ENCODE measurements at regions not wholly inside any gene's neighbourhood (a gene's known extent, or its start where the extent isn't known, plus 50 kb on each side); places are given as distances from the start of the nearest gene placed in this dataset.

DNA sequence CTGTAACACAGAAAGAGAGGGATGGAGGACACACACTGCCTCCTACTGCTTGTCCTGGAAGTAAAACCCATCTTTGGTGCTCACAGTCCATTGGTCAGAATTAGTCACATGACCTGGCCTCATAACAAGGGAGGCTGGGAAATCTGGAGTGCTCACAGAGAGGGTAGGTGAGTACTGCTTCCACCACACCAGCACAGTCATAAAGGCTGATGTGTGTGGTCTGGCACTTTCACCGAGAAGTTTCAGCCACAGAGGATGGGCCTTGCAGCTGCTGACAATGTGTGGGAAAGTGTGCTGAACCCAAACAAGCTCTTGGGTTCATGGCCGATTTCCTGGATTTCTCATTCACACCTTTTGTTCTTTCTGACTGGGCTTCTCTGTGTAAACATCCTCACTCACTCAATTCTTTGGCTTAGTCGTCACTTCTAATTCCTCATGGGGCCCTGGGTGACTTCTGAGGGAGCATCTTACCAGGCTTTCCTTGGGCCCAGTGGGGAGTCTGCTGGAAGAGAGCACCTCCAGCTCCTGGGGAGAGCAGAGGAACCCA lies 100.7 kb downstream of the ASB7 start:
- no peaks in the 10 kb centered on the region for H3K36me3 ChIP-seq (ENCODE audit: insufficient read depth)
- H3K9me2 ChIP-seq (ENCODE audit: insufficient read depth): no peaks in the 10 kb centered on the region; the same call in 1 of the 2 replicates
- no peaks in the 10 kb centered on the region for H3K79me2 ChIP-seq (replicated peaks; ENCODE audit: insufficient read depth)
- H3F3A ChIP-seq (replicated peaks; ENCODE audit: low read depth): no peaks in the 10 kb centered on the region
- H3K4me2 ChIP-seq: no peak overlapping the region
- Mint-ChIP-seq H3K4me3 (no peak overlapping the region), H3K27me3 (ENCODE audit: insufficient read depth, low read depth, poor library complexity) (no peaks in the 10 kb centered on the region), H3K27ac (no peak overlapping the region), H3K4me1 (no peaks in the 10 kb centered on the region), H3K9me3 (peaks cover 19% of the 10 kb centered on the region), H3K36me3 (ENCODE audit: low read depth) (peaks cover 6% of the 10 kb centered on the region; the same call in 1 of the 3 replicates)
- no peak overlapping the region for H2AFZ ChIP-seq
- no peak overlapping the region for H3K4me3 ChIP-seq
- H4K20me1 ChIP-seq (replicated peaks; ENCODE audit: insufficient read depth): no peaks in the 10 kb centered on the region
- no peak overlapping the region for H3K27ac ChIP-seq (ENCODE audit: low read depth)
- no peaks in the 10 kb centered on the region for H3K4me1 ChIP-seq (ENCODE audit: insufficient read depth)
- DNase-seq (ENCODE audit: low spot score) (no peak), ATAC-seq (no peak)
- no peak for TF ChIP-seq ZNF114 (CRISPR knock-in tag; IDR thresholded peaks at IDR 0.05)
- TF ChIP-seq EZH2 (IDR thresholded peaks at IDR 0.05; ENCODE audit: low read depth, unreplicated experiment): no peak
- no peak for TF ChIP-seq NANOG (IDR thresholded peaks at IDR 0.05; ENCODE audit: borderline replicate concordance)
- no peak for TF ChIP-seq EZH2phosphoT487 (IDR thresholded peaks at IDR 0.05; ENCODE audit: unreplicated experiment)
- TF ChIP-seq ZNF462 (CRISPR knock-in tag; IDR thresholded peaks at IDR 0.05): no peak
- TF ChIP-seq, protein P1, sequence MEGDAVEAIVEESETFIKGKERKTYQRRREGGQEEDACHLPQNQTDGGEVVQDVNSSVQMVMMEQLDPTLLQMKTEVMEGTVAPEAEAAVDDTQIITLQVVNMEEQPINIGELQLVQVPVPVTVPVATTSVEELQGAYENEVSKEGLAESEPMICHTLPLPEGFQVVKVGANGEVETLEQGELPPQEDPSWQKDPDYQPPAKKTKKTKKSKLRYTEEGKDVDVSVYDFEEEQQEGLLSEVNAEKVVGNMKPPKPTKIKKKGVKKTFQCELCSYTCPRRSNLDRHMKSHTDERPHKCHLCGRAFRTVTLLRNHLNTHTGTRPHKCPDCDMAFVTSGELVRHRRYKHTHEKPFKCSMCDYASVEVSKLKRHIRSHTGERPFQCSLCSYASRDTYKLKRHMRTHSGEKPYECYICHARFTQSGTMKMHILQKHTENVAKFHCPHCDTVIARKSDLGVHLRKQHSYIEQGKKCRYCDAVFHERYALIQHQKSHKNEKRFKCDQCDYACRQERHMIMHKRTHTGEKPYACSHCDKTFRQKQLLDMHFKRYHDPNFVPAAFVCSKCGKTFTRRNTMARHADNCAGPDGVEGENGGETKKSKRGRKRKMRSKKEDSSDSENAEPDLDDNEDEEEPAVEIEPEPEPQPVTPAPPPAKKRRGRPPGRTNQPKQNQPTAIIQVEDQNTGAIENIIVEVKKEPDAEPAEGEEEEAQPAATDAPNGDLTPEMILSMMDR (conservative IDR thresholded peaks at IDR 0.05; ENCODE audit: low read depth in 2 of 2): no peak
- H3K27me3 ChIP-seq (ENCODE audit: insufficient read depth): no peaks in the 10 kb centered on the region

Measured in GM23338 (cell line).